NAMALWA (cell line): ENCODE measurements at regions not wholly inside any gene's neighbourhood (a gene's known extent, or its start where the extent isn't known, plus 50 kb on each side); places are given as distances from the start of the nearest gene placed in this dataset.

Experiments
- DNase-seq: peaks from one replicate; pipeline ENCODE4 v3.0.0-alpha.2; 2015; ENCODE audit warnings: low spot score

- DNase-seq = no peak
Measured at GRCh38 chr10:4108693-4109092, 323.7 kb upstream of the KLF6 start.

GRCh38 chr10:4107285-4107851 lies 322.4 kb upstream of the KLF6 start:
- DNase-seq = no peak

- no peak for DNase-seq
Measured at GRCh38 chr10:4103603-4104002, 318.6 kb upstream of the KLF6 start.

- DNase-seq = no peak
Measured at GRCh38 chr10:4102802-4103344, 317.9 kb upstream of the KLF6 start.

- DNase-seq = no peak
Measured at GRCh38 chr10:4101918-4102654, 317.1 kb upstream of the KLF6 start.

GRCh38 chr10:4100380-4100779 lies 315.4 kb upstream of the KLF6 start:
- no peak for DNase-seq

GRCh38 chr10:4099202-4099601 lies 314.2 kb upstream of the KLF6 start:
- DNase-seq = no peak

- DNase-seq = no peak
Measured at GRCh38 chr10:4095166-4095917, 310.3 kb upstream of the KLF6 start.

GRCh38 chr10:4094751-4095150 lies 309.7 kb upstream of the KLF6 start:
- no peak for DNase-seq

GRCh38 chr10:4093438-4093837 lies 308.4 kb upstream of the KLF6 start:
- no peak for DNase-seq

GRCh38 chr10:4088354-4089066 lies 303.5 kb upstream of the KLF6 start:
- no peak for DNase-seq

GRCh38 chr10:4086131-4086898 lies 301.3 kb upstream of the KLF6 start:
- no peak for DNase-seq

GRCh38 chr10:4083509-4084003 lies 298.5 kb upstream of the KLF6 start:
- no peak for DNase-seq

GRCh38 chr10:4082861-4083260 lies 297.9 kb upstream of the KLF6 start:
- DNase-seq = no peak

GRCh38 chr10:4081685-4082111 lies 296.7 kb upstream of the KLF6 start:
- DNase-seq = no peak

- DNase-seq = no peak
Measured at GRCh38 chr10:4080225-4080805, 295.3 kb upstream of the KLF6 start.

- DNase-seq = no peak
Measured at GRCh38 chr10:4079803-4080202, 294.8 kb upstream of the KLF6 start.

- DNase-seq = no peak
Measured at GRCh38 chr10:4077804-4078203, 292.8 kb upstream of the KLF6 start.

GRCh38 chr10:4076983-4077382 lies 292.0 kb upstream of the KLF6 start:
- no peak for DNase-seq

- no peak for DNase-seq
Measured at GRCh38 chr10:4075443-4075842, 290.4 kb upstream of the KLF6 start.
